Heart left ventricle (tissue), 16 donors: ENCODE measurements at regions not wholly inside any gene's neighbourhood (a gene's known extent, or its start where the extent isn't known, plus 50 kb on each side); places are given as distances from the start of the nearest gene placed in this dataset.

Experiments used
- ATAC-seq, 4 donors: fragments of 200-7000 bp; cut with Tn5 transposase; one replicate each; pipeline ENCODE4 v1.9.1; 2020 to 2022; ENCODE audit warnings: moderate library complexity in 4 of 4, mild to moderate bottlenecking in 3 of 4, moderate number of reproducible peaks in 1 of 4
- DNase-seq, 5 donors: peaks; one replicate each; pipeline ENCODE4 v3.0.0-alpha.2; 2020
- H3K27ac ChIP-seq, 12 donors: fragments of 200-600 bp; sonication (generic) in 4 of 12; one replicate each; pipeline versions ENCODE4 v1.5.0 to v1.8.0; 2016 to 2022; ENCODE audit warnings: mild to moderate bottlenecking in 2 of 12
- H3K27me3 ChIP-seq, 9 donors: fragments of 200-600 bp; sonication (generic) in 2 of 9; one replicate each; pipeline versions ENCODE4 v1.5.1 to v1.8.0; 2016 to 2022; ENCODE audit warnings: mild to moderate bottlenecking in 3 of 9
- H3K36me3 ChIP-seq, 9 donors: fragments of 200-600 bp; sonication (generic) in 2 of 9; one replicate each; pipeline versions ENCODE4 v1.5.0 to v1.8.0; 2018 to 2022; ENCODE audit warnings: mild to moderate bottlenecking in 2 of 9
- H3K4me1 ChIP-seq, 12 donors: fragments of 200-600 bp; sonication (generic) in 4 of 12; one replicate each; pipeline versions ENCODE4 v1.5.0 to v1.8.0; 2016 to 2022; ENCODE audit warnings: mild to moderate bottlenecking in 3 of 12
- H3K4me3 ChIP-seq, 12 donors: fragments of 200-600 bp; sonication (generic) in 4 of 12; one replicate each; pipeline versions ENCODE4 v1.5.0 to v1.8.0; 2017 to 2022; ENCODE audit warnings: mild to moderate bottlenecking in 9 of 12, moderate library complexity in 4 of 12
- H3K9me3 ChIP-seq, 12 donors: fragments of 200-600 bp; sonication (generic) in 4 of 12; one replicate each; pipeline versions ENCODE4 v1.5.0 to v1.8.0; 2016 to 2022; ENCODE audit warnings: mild to moderate bottlenecking in 1 of 12
- CTCF ChIP-seq, 12 donors: fragments of 200-600 bp; sonication (generic) in 4 of 12; IDR thresholded peaks; one replicate each; pipeline versions ENCODE4 v1.5.0 to v1.8.0; 2018 to 2022; ENCODE audit warnings: antibody characterized with exemption in 12 of 12, mild to moderate bottlenecking in 5 of 12
- POLR2A ChIP-seq, 2 donors: fragments of 450-650 bp; IDR thresholded peaks; one replicate each; pipeline ENCODE4 v1.6.1; 2017; ENCODE audit warnings: antibody characterized with exemption in 2 of 2, mild to moderate bottlenecking in 2 of 2, moderate library complexity in 2 of 2
- WGBS, 4 donors: extraction: QIAGEN DNeasy Blood & Tissue Kit in 2 of 4; methylation state at CpG; one replicate each; pipeline versions ENCODE4 v1.1.5 to v1.1.7; 2013 to 2018; 5-methylcytosine and 5-hydroxymethylcytosine counted together
- intact Hi-C, 10 donors: fragments of 100-400 bp; cut with DNase I; formaldehyde crosslinking; loops; one replicate each; pipeline versions ENCODE4 v1.11.1 to v1.14.2; 2022
- donor health status: ischemic (EF 13 %, LVEDD 7.1; RV severe dilation, severe dysfunction).
- donor health status: healthy with polysubstance abuse.
- donor health status: DM: no; HTN: yes; CAD: no.
- donor health status: DM: no; HTN: no; CAD: no.
- donor health status: ischemic (EF 25% LVEDD 6.9; RV normal size, moderate dysfunction).
- donor health status: ischemic (EF 25% LVEDD 5.7; RV mildly dilated, moderate dysfunction).
- donor health status: healthy.
- donor health status: DM: yes; HTN: yes; CAD: no.
- donor health status: ischemic (EF 35%, LVEDD 5.7; RV mildly dilated, moderate dysfunction).
- donor health status: nonischemic (EF 11% LVEDD 7.7; RV severe dilation, severe dysfunction).
- donor health status: DM: yes; HTN: yes; CAD: no.
- donor health status: PGD.
- donor health status: ischemic (EF 29% LVEDD 5.4; RV normal size, mild dysfunction).
- donor health status: nonischemic (EF 23%, LVEDD 6.1; RV moderate dilation, normal function).

DNA sequence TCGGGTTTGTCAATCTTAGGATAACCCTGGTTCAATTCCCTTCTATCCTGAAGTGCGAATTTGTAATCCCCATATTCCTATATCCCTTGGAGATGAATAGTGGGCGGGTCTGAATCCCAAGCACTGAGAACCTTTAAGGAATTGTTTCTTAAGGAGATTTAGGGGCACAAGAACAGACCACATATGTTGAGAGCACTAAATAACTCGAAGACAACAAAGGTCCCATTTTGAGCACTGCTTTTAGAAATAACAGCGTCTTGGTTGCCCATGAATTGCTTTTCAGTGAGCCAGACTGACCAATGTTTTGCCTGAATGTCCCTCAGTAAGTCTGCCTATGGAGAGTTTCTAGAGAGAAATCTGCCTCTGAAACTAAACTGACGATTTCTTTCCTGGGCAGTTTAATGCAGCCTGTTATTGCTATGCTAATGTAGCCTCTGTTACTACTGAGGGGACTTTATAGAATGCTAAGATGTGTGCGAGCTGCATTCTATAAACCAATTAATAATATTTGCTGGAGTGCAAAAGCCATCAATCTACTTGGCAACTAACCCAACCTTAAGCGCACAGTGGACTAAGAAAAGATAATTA is 445.0 kb upstream of the DMAC1 start:
- intact Hi-C loops: no loop called here
- TF ChIP-seq POLR2A (IDR thresholded peaks at IDR 0.05) (no peak), CTCF (IDR thresholded peaks at IDR 0.05) (no peak)
- H3K9me3 ChIP-seq: no peaks in the 10 kb centered on the region
- ATAC-seq (no peak), DNase-seq (no peak)
- no peaks in the 10 kb centered on the region for H3K4me1 ChIP-seq
- H3K36me3 ChIP-seq: no peaks in the 10 kb centered on the region
- H3K4me3 ChIP-seq: no peak overlapping the region
- 80 to 84% (median 82%) methylated on average over 8 of the region's 8 CpGs for WGBS, 4 donors
- no peak overlapping the region for H3K27ac ChIP-seq
- H3K27me3 ChIP-seq: no peaks in the 10 kb centered on the region

DNA sequence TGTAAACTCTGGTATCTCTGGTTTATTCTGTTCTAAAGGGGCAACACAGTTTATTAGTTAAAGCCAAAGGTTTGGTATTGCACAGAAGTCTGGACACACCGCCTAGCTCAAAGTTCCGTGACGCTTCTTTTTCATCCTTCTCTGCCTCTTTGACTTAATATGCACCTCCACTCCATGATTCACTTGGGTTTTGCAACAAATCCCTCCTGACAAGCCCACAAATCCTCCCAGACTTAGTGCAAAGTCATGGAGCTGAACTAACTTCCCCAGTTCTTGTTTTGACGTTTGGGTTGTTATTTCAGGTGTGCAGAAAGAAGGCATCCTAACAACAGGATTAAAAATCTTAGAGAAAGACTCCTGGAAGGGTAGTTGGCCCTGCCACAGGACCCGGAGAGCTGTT is 441.6 kb upstream of the DMAC1 start:
- H3K27me3 ChIP-seq: no peaks in the 10 kb centered on the region
- H3K36me3 ChIP-seq: no peaks in the 10 kb centered on the region
- WGBS, 4 donors: 73 to 86% (median 75%) methylated on average over 5 of the region's 5 CpGs
- ATAC-seq (no peak), DNase-seq (no peak)
- no peaks in the 10 kb centered on the region for H3K9me3 ChIP-seq
- no peak for TF ChIP-seq CTCF (IDR thresholded peaks at IDR 0.05)
- no peak for TF ChIP-seq POLR2A (IDR thresholded peaks at IDR 0.05)
- no peak overlapping the region for H3K27ac ChIP-seq
- intact Hi-C loops: no loop called here
- H3K4me1 ChIP-seq: no peaks in the 10 kb centered on the region
- no peak overlapping the region for H3K4me3 ChIP-seq

DNA sequence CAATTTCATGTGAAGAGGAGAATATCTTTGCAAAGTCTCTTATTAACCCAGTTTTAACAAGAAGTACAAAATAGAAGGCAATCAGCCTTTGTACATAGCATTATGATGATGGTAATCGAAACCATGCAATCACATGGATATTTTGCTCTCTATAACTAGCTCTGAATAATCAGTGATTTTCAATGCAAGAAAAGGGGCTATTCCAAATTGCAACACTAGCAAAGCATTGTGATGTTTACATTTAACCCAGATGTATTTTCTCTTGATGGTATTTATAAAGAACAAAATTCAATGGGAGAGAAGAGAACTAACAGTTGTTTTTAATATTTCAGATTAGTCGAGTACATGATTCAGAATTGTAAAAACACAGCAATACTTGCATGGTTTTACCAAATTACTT is 437.5 kb upstream of the DMAC1 start:
- H3K36me3 ChIP-seq: no peaks in the 10 kb centered on the region
- ATAC-seq (no peak), DNase-seq (no peak)
- H3K4me3 ChIP-seq: no peak overlapping the region
- peaks cover 0 to 8% (median 0%) of the 10 kb centered on the region in 12 donors for H3K4me1 ChIP-seq
- H3K27me3 ChIP-seq: no peaks in the 10 kb centered on the region
- 82 to 90% (median 86%) methylated on average over 2 of the region's 2 CpGs for WGBS, 4 donors
- intact Hi-C loops: loop anchor here in 1 of 10 donors (10.0 kb wide), 1 partner anchor 158 kb away; no protein-coding TSS in a partner anchor
- no peak for TF ChIP-seq CTCF (IDR thresholded peaks at IDR 0.05)
- no peak for TF ChIP-seq POLR2A (IDR thresholded peaks at IDR 0.05)
- no peak overlapping the region for H3K27ac ChIP-seq
- no peaks in the 10 kb centered on the region for H3K9me3 ChIP-seq

- Histone ChIP-seq H3K4me1 (peaks cover 0 to 8% (median 0%) of the 10 kb centered on the region in 12 donors), H3K4me3 (no peak overlapping the region), H3K36me3 (no peaks in the 10 kb centered on the region), H3K27ac (no peak overlapping the region), H3K27me3 (no peaks in the 10 kb centered on the region), H3K9me3 (no peaks in the 10 kb centered on the region)
- TF ChIP-seq POLR2A (IDR thresholded peaks at IDR 0.05): no peak
- intact Hi-C loops: loop anchor here in 1 of 10 donors (10.0 kb wide), 1 partner anchor 159 kb away; no protein-coding TSS in a partner anchor
- DNase-seq (no peak), ATAC-seq (no peak)
Measured at GRCh38 chr9:8235489-8235888, 435.9 kb upstream of the DMAC1 start.

- intact Hi-C loops: loop anchor here in 1 of 10 donors (10.0 kb wide), 1 partner anchor 160 kb away; no protein-coding TSS in a partner anchor
Measured at GRCh38 chr9:8234316-8234715, 434.7 kb upstream of the DMAC1 start.

More at GRCh38 chr9:8234316-8234715, 434.7 kb upstream of the DMAC1 start:
- TF ChIP-seq CTCF (IDR thresholded peaks at IDR 0.05): no peak
- TF ChIP-seq POLR2A (IDR thresholded peaks at IDR 0.05): no peak
- Histone ChIP-seq H3K9me3 (no peaks in the 10 kb centered on the region), H3K4me3 (no peak overlapping the region), H3K27ac (no peak overlapping the region), H3K36me3 (no peaks in the 10 kb centered on the region), H3K27me3 (no peaks in the 10 kb centered on the region), H3K4me1 (peaks cover 0 to 8% (median 0%) of the 10 kb centered on the region in 12 donors)
- DNase-seq: no peak
- no peak for ATAC-seq
- 63 to 76% (median 68%) methylated on average over 3 of the region's 3 CpGs for WGBS, 4 donors
